PC-3 (cell line): ENCODE measurements at regions not wholly inside any gene's neighbourhood (a gene's known extent, or its start where the extent isn't known, plus 50 kb on each side); places are given as distances from the start of the nearest gene placed in this dataset.
"Not testable (repeated sequence)": the region's sequence is repeated elsewhere in the genome, so short reads cannot be mapped to it uniquely, and the experiment has no call there.

Experiments
- ATAC-seq: fragments of 200-7000 bp; cut with Tn5 transposase; 2 replicates; pipeline ENCODE4 v1.9.1; 2020; ENCODE audit warnings: mild to moderate bottlenecking, moderate library complexity
- BruUV-seq: library from RNA; stranded (reverse); fragments of 400-500 nt; replicated peaks from 2 replicates; lab custom pipeline; 2021; lab: Mats Ljungman, UMichigan
- CTCF ChIA-PET: fragments of 300-600 bp; sonication (Branson Sonifier 250); formaldehyde crosslinking; loops from one replicate; lab custom pipeline; 2022; ENCODE audit warnings: antibody characterized with exemption; lab: Charles Lee
- POLR2A ChIA-PET: fragments of 300-600 bp; sonication (Branson Sonifier 250); formaldehyde crosslinking; loops from one replicate; lab custom pipeline; 2022; ENCODE audit warnings: antibody characterized with exemption; ENCODE audit not compliant: unreplicated experiment; lab: Charles Lee
- DNase-seq: peaks from one replicate; pipeline ENCODE4 v3.0.0-alpha.2; 2015
- H2AFZ ChIP-seq: fragments of 300-600 bp; sonication (generic); 2 replicates; pipeline ENCODE4 v1.6.0; 2016; ENCODE audit warnings: antibody characterized with exemption, low read length
- H3F3A ChIP-seq: fragments of 300-600 bp; sonication (generic); one replicate; pipeline ENCODE4 v1.6.0; 2017; ENCODE audit warnings: antibody characterized with exemption, low read length, control low read depth, mild to moderate bottlenecking; ENCODE audit not compliant: unreplicated experiment
- H3K27ac ChIP-seq: fragments of 300-600 bp; sonication (generic); 2 replicates; pipeline ENCODE4 v1.5.1; 2016; ENCODE audit warnings: mild to moderate bottlenecking, low read length
- H3K27me3 ChIP-seq: fragments of 300-600 bp; sonication (generic); 2 replicates; pipeline ENCODE4 v1.6.1; 2016; ENCODE audit warnings: low read length, mixed read lengths
- H3K36me3 ChIP-seq: fragments of 300-600 bp; sonication (generic); 2 replicates; pipeline ENCODE4 v1.6.1; 2016; ENCODE audit warnings: low read depth, mixed run types, low read length, mixed read lengths
- H3K4me1 ChIP-seq: fragments of 300-600 bp; sonication (generic); 2 replicates; pipeline ENCODE4 v1.5.1; 2016; ENCODE audit warnings: low read length; ENCODE audit not compliant: insufficient read depth
- H3K4me2 ChIP-seq: fragments of 300-600 bp; sonication (generic); 2 replicates; pipeline ENCODE4 v1.6.0; 2016; ENCODE audit warnings: low read length
- H3K4me3 ChIP-seq: fragments of 300-600 bp; sonication (generic); 2 replicates; pipeline ENCODE4 v1.5.1; 2016; ENCODE audit warnings: mild to moderate bottlenecking, low read length, mixed read lengths
- H3K79me2 ChIP-seq: fragments of 300-600 bp; sonication (generic); 2 replicates; pipeline ENCODE4 v1.6.1; 2017; ENCODE audit warnings: low read length, mixed read lengths
- H3K9ac ChIP-seq: fragments of 300-600 bp; sonication (generic); 2 replicates; pipeline ENCODE4 v1.6.0; 2016; ENCODE audit warnings: mild to moderate bottlenecking, low read length
- H3K9me2 ChIP-seq: fragments of 300-600 bp; sonication (generic); replicated peaks from 2 replicates; pipeline ENCODE4 v1.6.1; 2016; ENCODE audit warnings: mixed run types, low read length, mixed read lengths
- H3K9me3 ChIP-seq: fragments of 300-600 bp; sonication (generic); 2 replicates; pipeline ENCODE4 v1.6.1; 2016; ENCODE audit warnings: low read length, mixed read lengths
- H4K20me1 ChIP-seq: fragments of 300-600 bp; sonication (generic); 2 replicates; pipeline ENCODE4 v1.6.1; 2016; ENCODE audit warnings: low read length, mixed read lengths
- EZH2 ChIP-seq: fragments of 300-600 bp; sonication (generic); IDR thresholded peaks from one replicate; pipeline ENCODE4 v1.6.1; 2017; ENCODE audit warnings: antibody characterized with exemption, mild to moderate bottlenecking, low read length; ENCODE audit not compliant: unreplicated experiment
- EZH2phosphoT487 ChIP-seq: fragments of 300-600 bp; sonication (generic); IDR thresholded peaks from 2 replicates; pipeline ENCODE4 v1.6.1; 2018; ENCODE audit warnings: mild to moderate bottlenecking, antibody characterized with exemption, low read length, borderline replicate concordance
- intact Hi-C: fragments of 100-400 bp; cut with micrococcal nuclease; formaldehyde crosslinking; loops from 2 replicates; pipeline ENCODE4 v1.9.0; 2023
- TF ChIP-seq, protein P1 (sequence below): fragments of 300-600 bp; sonication (generic); conservative IDR thresholded peaks from 2 replicates; pipeline ENCODE4 v1.5.1; 2017; ENCODE audit warnings: antibody characterized with exemption, low read depth, mild to moderate bottlenecking, low read length

DNA sequence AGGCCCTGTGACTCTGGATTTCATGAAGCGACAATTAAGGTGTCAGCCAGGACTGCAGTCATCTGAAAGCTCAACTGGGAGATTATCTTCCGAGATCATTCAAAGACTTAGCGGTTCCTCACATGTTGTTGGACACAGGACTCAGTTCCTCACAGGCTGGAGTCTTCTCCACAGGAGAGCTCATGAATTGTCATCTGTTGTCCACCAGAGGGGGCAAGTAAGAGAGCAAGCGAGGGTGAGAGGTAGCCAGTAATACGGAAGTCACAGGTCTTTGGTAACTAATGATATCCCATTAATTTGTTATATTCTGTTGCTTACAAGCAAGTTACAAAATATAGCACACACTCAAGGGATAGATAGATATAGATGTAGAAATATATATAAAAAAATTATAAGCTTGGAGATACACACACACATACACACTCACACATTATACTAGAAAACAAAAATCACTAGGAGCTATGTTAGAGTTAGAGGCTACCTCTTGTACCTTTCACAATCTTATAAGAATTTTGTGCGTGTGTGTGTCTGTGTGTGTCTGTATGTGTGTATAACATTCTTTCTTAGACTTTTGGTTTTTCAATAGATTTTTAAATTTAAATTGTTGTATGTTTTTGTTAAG lies 1695.3 kb downstream of the BRINP3 start:
- BruUV-seq = no TSS peak
- ATAC-seq = peak; percentile 88
- intact Hi-C loops = loop anchor here (1.0 kb wide), 1 partner anchor 156 kb away; no protein-coding TSS in a partner anchor

GRCh38 chr1:188794969-188795368 lies 1682.7 kb downstream of the BRINP3 start:
- DNase-seq (no peak), ATAC-seq (no peak)
- no peak overlapping the region for H2AFZ ChIP-seq
- no peaks in the 10 kb centered on the region for H3K79me2 ChIP-seq
- no peak overlapping the region for H3K9ac ChIP-seq
- ChIA-PET POLR2A (no interaction called here), CTCF (no interaction called here)
- intact Hi-C loops = no loop called here
- H3K4me3 ChIP-seq = no peak overlapping the region
- H3K9me2 ChIP-seq = no peaks in the 10 kb centered on the region
- H3K27ac ChIP-seq = no peak overlapping the region
- no peak overlapping the region for H3K4me2 ChIP-seq
- H3F3A ChIP-seq = no peaks in the 10 kb centered on the region
- TF ChIP-seq, protein P1, sequence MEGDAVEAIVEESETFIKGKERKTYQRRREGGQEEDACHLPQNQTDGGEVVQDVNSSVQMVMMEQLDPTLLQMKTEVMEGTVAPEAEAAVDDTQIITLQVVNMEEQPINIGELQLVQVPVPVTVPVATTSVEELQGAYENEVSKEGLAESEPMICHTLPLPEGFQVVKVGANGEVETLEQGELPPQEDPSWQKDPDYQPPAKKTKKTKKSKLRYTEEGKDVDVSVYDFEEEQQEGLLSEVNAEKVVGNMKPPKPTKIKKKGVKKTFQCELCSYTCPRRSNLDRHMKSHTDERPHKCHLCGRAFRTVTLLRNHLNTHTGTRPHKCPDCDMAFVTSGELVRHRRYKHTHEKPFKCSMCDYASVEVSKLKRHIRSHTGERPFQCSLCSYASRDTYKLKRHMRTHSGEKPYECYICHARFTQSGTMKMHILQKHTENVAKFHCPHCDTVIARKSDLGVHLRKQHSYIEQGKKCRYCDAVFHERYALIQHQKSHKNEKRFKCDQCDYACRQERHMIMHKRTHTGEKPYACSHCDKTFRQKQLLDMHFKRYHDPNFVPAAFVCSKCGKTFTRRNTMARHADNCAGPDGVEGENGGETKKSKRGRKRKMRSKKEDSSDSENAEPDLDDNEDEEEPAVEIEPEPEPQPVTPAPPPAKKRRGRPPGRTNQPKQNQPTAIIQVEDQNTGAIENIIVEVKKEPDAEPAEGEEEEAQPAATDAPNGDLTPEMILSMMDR = no peak
- TF ChIP-seq EZH2phosphoT487 = no peak
- no peak for TF ChIP-seq EZH2
- no TSS peak for BruUV-seq
- no peaks in the 10 kb centered on the region for H4K20me1 ChIP-seq
- no peaks in the 10 kb centered on the region for H3K4me1 ChIP-seq
- H3K27me3 ChIP-seq = no peaks in the 10 kb centered on the region
- H3K36me3 ChIP-seq = no peaks in the 10 kb centered on the region
- H3K9me3 ChIP-seq = no peaks in the 10 kb centered on the region

More for the DNA sequence above, 1695.3 kb downstream of the BRINP3 start:
- Histone ChIP-seq H3F3A (no peaks in the 10 kb centered on the region), H3K4me1 (peaks cover 7% of the 10 kb centered on the region; the same call in 1 of the 2 replicates), H2AFZ (no peak overlapping the region), H3K4me2 (no peak overlapping the region), H3K36me3 (no peaks in the 10 kb centered on the region), H3K9me2 (no peaks in the 10 kb centered on the region), H3K9me3 (no peaks in the 10 kb centered on the region), H3K27ac (no peak overlapping the region), H3K27me3 (no peaks in the 10 kb centered on the region), H3K79me2 (no peaks in the 10 kb centered on the region), H3K9ac (no peak overlapping the region), H4K20me1 (no peaks in the 10 kb centered on the region), H3K4me3 (no peak overlapping the region)
- ChIA-PET POLR2A (no interaction called here), CTCF (interaction anchor here (0.6 kb wide), 1 partner anchor 157 kb away, joined by 5 read pairs; no protein-coding TSS in a partner anchor)
- TF ChIP-seq EZH2phosphoT487 = no peak
- TF ChIP-seq, protein P1 = peak; percentile 69
- TF ChIP-seq EZH2 = no peak
- peak; percentile 55 for DNase-seq

GRCh38 chr1:188812153-188812552 lies 1665.5 kb downstream of the BRINP3 start:
- H3K4me2 ChIP-seq, BruUV-seq, POLR2A ChIA-PET: not testable (repeated sequence)

GRCh38 chr1:188812836-188813573 lies 1664.7 kb downstream of the BRINP3 start:
- DNase-seq, H4K20me1 ChIP-seq, H3K36me3 ChIP-seq, H3K4me3 ChIP-seq, H2AFZ ChIP-seq, ATAC-seq, H3K79me2 ChIP-seq, intact Hi-C loops, H3F3A ChIP-seq, H3K9me3 ChIP-seq, H3K9ac ChIP-seq, POLR2A ChIA-PET, H3K4me2 ChIP-seq, H3K27me3 ChIP-seq, BruUV-seq, H3K4me1 ChIP-seq, H3K27ac ChIP-seq, H3K9me2 ChIP-seq, CTCF ChIA-PET: not testable (repeated sequence)

More at GRCh38 chr1:188812153-188812552, 1665.5 kb downstream of the BRINP3 start:
- H3K36me3 ChIP-seq, H3K9ac ChIP-seq, H2AFZ ChIP-seq, CTCF ChIA-PET, H3K9me2 ChIP-seq, H3K4me1 ChIP-seq, intact Hi-C loops, H3K4me3 ChIP-seq, DNase-seq, H3K9me3 ChIP-seq, H4K20me1 ChIP-seq, H3F3A ChIP-seq, H3K79me2 ChIP-seq, ATAC-seq, H3K27me3 ChIP-seq, H3K27ac ChIP-seq: not testable (repeated sequence)
